ENCODE measurements at regions not wholly inside any gene's neighbourhood (a gene's known extent, or its start where the extent isn't known, plus 50 kb on each side); places are given as distances from the start of the nearest gene placed in this dataset.
"Not testable (repeated sequence)": the region's sequence is repeated elsewhere in the genome, so short reads cannot be mapped to it uniquely, and the experiment has no call there.

DNA sequence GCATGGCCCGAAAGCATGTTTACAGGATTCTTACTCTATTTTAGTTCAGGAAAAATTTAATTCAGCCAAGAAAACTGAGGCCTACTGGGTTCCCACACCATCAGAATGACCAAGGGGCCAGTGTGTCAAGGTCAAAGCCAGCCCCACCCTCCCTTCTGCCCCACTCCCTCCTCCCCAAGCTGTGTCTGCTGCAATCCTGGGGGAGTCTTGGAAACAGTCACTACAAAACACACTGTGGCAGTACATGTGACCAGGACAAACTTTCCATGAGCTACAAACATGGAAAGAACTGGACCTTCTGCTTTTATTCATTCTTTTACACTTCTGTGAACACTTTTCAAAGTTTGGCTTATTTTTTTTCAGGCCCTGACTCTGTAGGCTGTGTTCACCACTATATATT is 1228.8 kb upstream of the TMEM132C start:
- H3K4me3 ChIP-seq (ENCODE audit: low read length), result no peak overlapping the region
- TF ChIP-seq CTCF (conservative IDR thresholded peaks at IDR 0.05; ENCODE audit: low read length), result no peak
- DNase-seq (ENCODE audit: low read depth), result no peak

GRCh38 chr12:127038761-127039160 is 1228.2 kb upstream of the TMEM132C start:
- TF ChIP-seq CTCF (conservative IDR thresholded peaks at IDR 0.05; ENCODE audit: low read length), result no peak
- no peak for DNase-seq (ENCODE audit: low read depth)
- H3K4me3 ChIP-seq (ENCODE audit: low read length), result no peak overlapping the region

DNA sequence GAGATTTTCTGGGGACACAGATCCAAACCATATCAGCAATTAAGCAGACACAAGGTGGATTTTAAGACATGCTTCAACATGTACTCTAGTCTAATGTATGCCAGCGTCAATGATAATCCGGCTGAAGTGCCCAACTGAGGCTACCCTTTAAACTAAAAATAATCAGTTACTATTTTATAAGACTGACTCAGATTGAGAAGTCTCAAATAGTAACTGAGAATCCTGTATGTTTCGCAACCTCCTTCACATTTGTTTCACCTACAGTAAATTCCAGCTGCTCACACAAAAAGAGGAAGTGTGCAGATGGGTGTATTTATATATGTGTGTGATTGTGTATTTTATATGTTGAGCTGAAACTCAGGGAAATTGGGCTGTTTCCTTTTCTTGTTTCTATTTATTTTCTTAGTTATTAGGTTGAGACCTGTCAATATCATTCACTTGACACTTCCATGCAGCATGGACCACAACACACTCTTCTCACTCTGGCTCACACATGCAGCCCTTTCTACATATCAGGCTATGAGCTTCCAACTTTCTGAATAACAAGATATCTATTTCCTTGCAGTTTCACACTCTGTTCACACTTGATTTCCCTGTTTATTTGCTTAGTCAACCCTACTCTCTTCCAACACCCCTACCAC is 1224.9 kb upstream of the TMEM132C start:
- no peak overlapping the region for H3K4me3 ChIP-seq (ENCODE audit: low read length)
- no peak for TF ChIP-seq CTCF (conservative IDR thresholded peaks at IDR 0.05; ENCODE audit: low read length)
- DNase-seq (ENCODE audit: low read depth), result no peak

- no peak overlapping the region for H3K4me3 ChIP-seq (ENCODE audit: low read length)
- TF ChIP-seq CTCF (conservative IDR thresholded peaks at IDR 0.05; ENCODE audit: low read length), result no peak
- DNase-seq (ENCODE audit: low read depth), result no peak
Measured at GRCh38 chr12:127043731-127044130, 1223.2 kb upstream of the TMEM132C start.

- no peak overlapping the region for H3K4me3 ChIP-seq (ENCODE audit: low read length)
- DNase-seq (ENCODE audit: low read depth), result no peak
- no peak for TF ChIP-seq CTCF (conservative IDR thresholded peaks at IDR 0.05; ENCODE audit: low read length)
Measured at GRCh38 chr12:127044836-127045235, 1222.1 kb upstream of the TMEM132C start.

DNA sequence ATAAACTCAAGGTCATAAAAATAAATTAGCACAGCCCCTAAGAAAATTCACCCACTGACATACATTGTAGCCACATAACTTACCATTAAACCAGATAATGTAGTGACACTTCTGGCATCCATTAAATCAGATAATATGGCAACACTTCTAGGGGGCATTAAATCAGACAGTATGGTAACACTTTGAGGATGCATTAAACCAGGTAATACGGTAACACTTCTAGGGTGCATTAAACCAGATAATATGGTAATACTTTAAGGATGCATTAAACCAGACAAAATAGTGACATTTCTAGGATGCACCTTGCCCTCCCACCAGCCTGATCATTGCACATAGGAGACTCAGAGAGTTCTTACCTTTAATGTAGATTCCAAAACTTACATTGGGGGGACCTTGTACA is 1220.5 kb upstream of the TMEM132C start:
- DNase-seq (ENCODE audit: low read depth), result no peak
- no peak overlapping the region for H3K4me3 ChIP-seq (ENCODE audit: low read length)
- TF ChIP-seq CTCF (conservative IDR thresholded peaks at IDR 0.05; ENCODE audit: low read length), result no peak

DNA sequence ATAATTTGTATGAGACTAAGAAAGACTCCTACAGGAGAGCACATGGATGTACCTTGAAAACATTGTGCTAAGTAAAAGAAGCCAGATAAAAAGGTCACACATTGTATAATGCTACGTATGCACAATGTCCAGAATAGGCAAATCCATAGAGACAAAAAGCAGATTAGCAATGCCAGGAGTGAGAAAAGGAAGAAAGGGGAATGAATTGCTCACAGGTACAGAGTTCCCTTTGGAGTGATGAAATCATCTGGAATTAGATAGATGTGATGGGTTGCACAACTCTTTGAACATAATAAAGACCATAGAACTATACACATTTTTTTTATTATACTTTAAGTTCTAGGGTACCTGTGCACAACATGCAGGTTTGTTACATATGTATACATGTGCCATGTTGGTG is 1218.9 kb upstream of the TMEM132C start:
- no peak for TF ChIP-seq CTCF (conservative IDR thresholded peaks at IDR 0.05; ENCODE audit: low read length)
- H3K4me3 ChIP-seq (ENCODE audit: low read length), result no peak overlapping the region
- no peak for DNase-seq (ENCODE audit: low read depth)

GRCh38 chr12:127048525-127048924 is 1218.4 kb upstream of the TMEM132C start:
- not testable (repeated sequence) for H3K4me3 ChIP-seq (ENCODE audit: low read length); DNase-seq (ENCODE audit: low read depth)

Data from AG10803 (cell line).